ENCODE measurements at regions not wholly inside any gene's neighbourhood (a gene's known extent, or its start where the extent isn't known, plus 50 kb on each side); places are given as distances from the start of the nearest gene placed in this dataset.

- no peak overlapping the region for H3K4me3 ChIP-seq
- H3K9me3 ChIP-seq = no peaks in the 10 kb centered on the region
- ATAC-seq = no peak
- WGBS (ENCODE audit: missing lambda C conversion rate) = 7% methylated on average over 3 of the region's 3 CpGs
- no peak overlapping the region for H3K27ac ChIP-seq
- DNase-seq (ENCODE audit: low read depth in 1 of 2, low spot score in 1 of 2) = no peak
- ChIA-PET CTCF (no interaction called here), POLR2A (no interaction called here)
- no peaks in the 10 kb centered on the region for H3K4me1 ChIP-seq
- no peak overlapping the region for H3K4me2 ChIP-seq
- no peak for FAIRE-seq
- TF ChIP-seq CBX8 (IDR thresholded peaks at IDR 0.05) (no peak), FOSB (CRISPR knock-in tag; IDR thresholded peaks at IDR 0.05) (no peak), ESRRA (IDR thresholded peaks at IDR 0.05; ENCODE audit: borderline replicate concordance, low read length) (no peak), ZC3H11A (IDR thresholded peaks at IDR 0.05) (no peak), FOXS1 (CRISPR knock-in tag; IDR thresholded peaks at IDR 0.05) (no peak), CHD2 (IDR thresholded peaks at IDR 0.05; ENCODE audit: low read length, partially characterized antibody) (no peak), HES2 (IDR thresholded peaks at IDR 0.05) (no peak), MAFK (IDR thresholded peaks at IDR 0.05; ENCODE audit: partially characterized antibody) (no peak), HDAC2 (IDR thresholded peaks at IDR 0.05) (no peak), RFX5 (IDR thresholded peaks at IDR 0.05) (no peak), FOSL2 (IDR thresholded peaks at IDR 0.05) (no peak), FOSL2 (CRISPR knock-in tag; IDR thresholded peaks at IDR 0.05) (no peak), JUN (IDR thresholded peaks at IDR 0.05) (no peak), NR3C1 (IDR thresholded peaks at IDR 0.05) (no peak), ZNF302 (CRISPR knock-in tag; IDR thresholded peaks at IDR 0.05) (no peak), KDM1A (IDR thresholded peaks at IDR 0.05; ENCODE audit: low read depth) (no peak), POLR2AphosphoS2 (conservative IDR thresholded peaks at IDR 0.05; ENCODE audit: low read length) (no peak), RARB (CRISPR knock-in tag; IDR thresholded peaks at IDR 0.05) (no peak), ELK1 (IDR thresholded peaks at IDR 0.05; ENCODE audit: low read depth, low read length) (no peak), ZSCAN20 (CRISPR knock-in tag; IDR thresholded peaks at IDR 0.05) (no peak), HOXA7 (CRISPR knock-in tag; IDR thresholded peaks at IDR 0.05) (no peak)
Measured at GRCh38 chr10:61330669-61331068, 122.5 kb downstream of the TMEM26 start.

GRCh38 chr10:61329854-61330253 is 123.3 kb downstream of the TMEM26 start:
- CTCF ChIA-PET = no interaction called here

More at GRCh38 chr10:61329854-61330253, 123.3 kb downstream of the TMEM26 start:
- no peak for FAIRE-seq
- POLR2A ChIA-PET = no interaction called here
- Histone ChIP-seq H3K4me1 (no peaks in the 10 kb centered on the region), H3K27ac (no peak overlapping the region), H3K4me2 (no peak overlapping the region), H3K4me3 (no peak overlapping the region), H3K9me3 (no peaks in the 10 kb centered on the region)
- 51% methylated on average over 2 of the region's 2 CpGs for WGBS (ENCODE audit: missing lambda C conversion rate)
- ATAC-seq = no peak
- DNase-seq (ENCODE audit: low read depth in 1 of 2, low spot score in 1 of 2) = no peak
- TF ChIP-seq ATOH8 (CRISPR knock-in tag; IDR thresholded peaks at IDR 0.05; ENCODE audit: low read depth) (no peak), ZFP36 (IDR thresholded peaks at IDR 0.05; ENCODE audit: borderline replicate concordance, partially characterized antibody) (no peak), ZC3H11A (IDR thresholded peaks at IDR 0.05) (no peak), EHF (CRISPR knock-in tag; IDR thresholded peaks at IDR 0.05) (no peak), ZSCAN20 (CRISPR knock-in tag; IDR thresholded peaks at IDR 0.05) (no peak), CTCF (IDR thresholded peaks at IDR 0.05) (no peak), RNF2 (IDR thresholded peaks at IDR 0.05; ENCODE audit: borderline replicate concordance, low read depth) (no peak), FOXS1 (CRISPR knock-in tag; IDR thresholded peaks at IDR 0.05) (no peak), NFE2L2 (conservative IDR thresholded peaks at IDR 0.05; ENCODE audit: low read length) (no peak)

Measured in A549 (cell line).